Retinal pigment epithelial cell (primary cell): ENCODE measurements at regions not wholly inside any gene's neighbourhood (a gene's known extent, or its start where the extent isn't known, plus 50 kb on each side); places are given as distances from the start of the nearest gene placed in this dataset.

ENCODE experiments used
- DNase-seq: peaks from one replicate; pipeline ENCODE4 v3.0.0-alpha.2; 2010; ENCODE audit warnings: low read depth
- H3K4me3 ChIP-seq: 2 replicates; pipeline ENCODE4 v1.5.1; 2011; ENCODE audit warnings: mild to moderate bottlenecking, low read length, control low read depth, moderate library complexity
- CTCF ChIP-seq: conservative IDR thresholded peaks from 2 replicates; pipeline ENCODE4 v1.5.1; 2011; ENCODE audit warnings: low read depth, low read length, control low read depth, inconsistent platforms

GRCh38 chr11:69365558-69365957 lies 71.6 kb downstream of the MYEOV start:
- no peak for TF ChIP-seq CTCF
- no peak overlapping the region for H3K4me3 ChIP-seq
- no peak for DNase-seq

- TF ChIP-seq CTCF = no peak
- no peak overlapping the region for H3K4me3 ChIP-seq
- DNase-seq = no peak
Observed at GRCh38 chr11:69366591-69366990, 72.6 kb downstream of the MYEOV start.

GRCh38 chr11:69367211-69367964 lies 73.4 kb downstream of the MYEOV start:
- no peak for DNase-seq
- no peak overlapping the region for H3K4me3 ChIP-seq
- no peak for TF ChIP-seq CTCF

GRCh38 chr11:69368119-69368880 lies 74.3 kb downstream of the MYEOV start:
- DNase-seq = no peak
- TF ChIP-seq CTCF = no peak
- no peak overlapping the region for H3K4me3 ChIP-seq

GRCh38 chr11:69369210-69369825 lies 75.4 kb downstream of the MYEOV start:
- no peak overlapping the region for H3K4me3 ChIP-seq
- no peak for TF ChIP-seq CTCF
- no peak for DNase-seq

GRCh38 chr11:69369945-69370344 lies 76.0 kb downstream of the MYEOV start:
- TF ChIP-seq CTCF = no peak
- no peak for DNase-seq
- H3K4me3 ChIP-seq = no peak overlapping the region
